ENCODE measurements at regions not wholly inside any gene's neighbourhood (a gene's known extent, or its start where the extent isn't known, plus 50 kb on each side); places are given as distances from the start of the nearest gene placed in this dataset.

DNA sequence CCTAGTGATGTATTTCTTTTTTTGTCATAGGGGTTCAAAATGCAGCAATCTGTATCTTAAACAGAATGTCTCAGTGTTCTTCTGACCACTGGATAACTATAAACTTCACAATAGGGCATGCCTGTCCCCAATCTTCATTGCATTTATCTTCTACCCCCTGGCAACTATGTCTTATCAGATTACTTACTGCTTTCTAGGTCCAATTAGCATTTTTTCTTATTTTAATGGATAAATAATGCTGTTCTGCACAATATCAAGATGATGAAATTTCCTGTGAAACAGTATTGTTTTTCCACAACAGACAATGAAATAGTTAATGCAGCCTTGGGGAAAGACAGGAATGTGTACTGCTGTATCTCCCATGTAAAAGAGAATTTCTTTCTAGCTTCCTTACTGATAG is 432.1 kb downstream of the NSUN3 start:
- no peak for TF ChIP-seq TARDBP (IDR thresholded peaks at IDR 0.05)
- TF ChIP-seq ELF4 (IDR thresholded peaks at IDR 0.05): no peak
- no peak for TF ChIP-seq FOXM1 (IDR thresholded peaks at IDR 0.05; ENCODE audit: borderline replicate concordance)
- no peak for TF ChIP-seq ZNF384 (IDR thresholded peaks at IDR 0.05)
- TF ChIP-seq BHLHE40 (IDR thresholded peaks at IDR 0.05; ENCODE audit: borderline replicate concordance): no peak
- no peak for TF ChIP-seq SP1 (IDR thresholded peaks at IDR 0.05)
- no peak for TF ChIP-seq FOXA1 (IDR thresholded peaks at IDR 0.05)
- TF ChIP-seq HDGF (IDR thresholded peaks at IDR 0.05; ENCODE audit: borderline replicate concordance): no peak
- no peak for TF ChIP-seq ARNT (IDR thresholded peaks at IDR 0.05)
- no peak for TF ChIP-seq PKNOX1 (IDR thresholded peaks at IDR 0.05)
- no peak for TF ChIP-seq NFRKB (IDR thresholded peaks at IDR 0.05)
- TF ChIP-seq LEF1 (IDR thresholded peaks at IDR 0.05; ENCODE audit: borderline replicate concordance): no peak
- TF ChIP-seq L3MBTL2 (conservative IDR thresholded peaks at IDR 0.05): no peak
- TF ChIP-seq SUZ12 (IDR thresholded peaks at IDR 0.05): no peak
